IMR-90 (cell line): ENCODE measurements at regions not wholly inside any gene's neighbourhood (a gene's known extent, or its start where the extent isn't known, plus 50 kb on each side); places are given as distances from the start of the nearest gene placed in this dataset.

Experiments
- ATAC-seq: fragments of 200-7000 bp; cut with Tn5 transposase; 2 replicates; pipeline ENCODE4 v1.9.1; 2020; ENCODE audit warnings: low read depth, mild to moderate bottlenecking, moderate library complexity
- BruUV-seq: library from RNA; stranded (reverse); fragments of 400-500 nt; replicated peaks from 2 replicates; lab custom pipeline; 2021; lab: Mats Ljungman, UMichigan
- CTCF ChIA-PET: fragments of 300-600 bp; formaldehyde crosslinking; extraction: SDS; loops from one replicate; lab custom pipeline; 2021; ENCODE audit warnings: antibody characterized with exemption; lab: Yijun Ruan, JAX
- POLR2A ChIA-PET: fragments of 300-600 bp; sonication (Branson Sonifier 250); formaldehyde crosslinking; loops from one replicate; lab custom pipeline; 2022; ENCODE audit warnings: antibody characterized with exemption; ENCODE audit not compliant: unreplicated experiment; lab: Charles Lee
- DNase-seq: peaks from one replicate; pipeline ENCODE4 v3.0.0; 2013
- H2AFZ ChIP-seq: replicated peaks from 2 replicates; pipeline ENCODE3; 2013; ENCODE audit warnings: low read length, mild to moderate bottlenecking; ENCODE audit not compliant: poor library complexity
- H2AK5ac ChIP-seq: 2 replicates; pipeline ENCODE4 v1.6.1; 2013; ENCODE audit warnings: low read depth, low read length, inconsistent platforms
- H2AK9ac ChIP-seq: replicated peaks from 2 replicates; pipeline ENCODE3; 2013; ENCODE audit warnings: mild to moderate bottlenecking, low read depth, low read length, moderate library complexity; ENCODE audit not compliant: poor library complexity
- H2BK120ac ChIP-seq: 2 replicates; pipeline ENCODE4 v1.6.1; 2013; ENCODE audit warnings: low read depth, low read length, inconsistent platforms
- H2BK15ac ChIP-seq: 3 replicates; pipeline ENCODE4 v1.6.1; 2013; ENCODE audit warnings: low read depth, low read length, inconsistent platforms
- H2BK20ac ChIP-seq: 2 replicates; pipeline ENCODE4 v1.6.1; 2013; ENCODE audit warnings: low read depth, mild to moderate bottlenecking, inconsistent platforms, low read length, moderate library complexity
- H2BK5ac ChIP-seq: 2 replicates; pipeline ENCODE4 v1.6.1; 2013; ENCODE audit warnings: mild to moderate bottlenecking, low read depth, low read length, inconsistent platforms; ENCODE audit not compliant: poor library complexity, severe bottlenecking
- H3K14ac ChIP-seq: replicated peaks from 2 replicates; pipeline ENCODE4 v1.6.1; 2013; ENCODE audit warnings: low read depth, low read length, inconsistent platforms
- H3K18ac ChIP-seq: 2 replicates; pipeline ENCODE4 v1.6.1; 2013; ENCODE audit warnings: low read depth, low read length, control low read depth
- H3K23ac ChIP-seq: 2 replicates; pipeline ENCODE4 v1.6.1; 2013; ENCODE audit warnings: low read depth, low read length, inconsistent platforms
- H3K27ac ChIP-seq: 2 replicates; pipeline ENCODE4 v1.5.1; 2013; ENCODE audit warnings: mild to moderate bottlenecking, control low read depth, low read length; ENCODE audit not compliant: insufficient read depth
- H3K27me3 ChIP-seq: 2 replicates; pipeline ENCODE4 v1.6.1; 2013; ENCODE audit warnings: low read length; ENCODE audit not compliant: control insufficient read depth, insufficient read depth
- H3K36me3 ChIP-seq: 2 replicates; pipeline ENCODE4 v1.6.1; 2013; ENCODE audit warnings: low read length, mixed read lengths; ENCODE audit not compliant: control insufficient read depth, insufficient read depth
- H3K4ac ChIP-seq: 2 replicates; pipeline ENCODE4 v1.6.1; 2013; ENCODE audit warnings: low read depth, low read length, inconsistent platforms
- H3K4me1 ChIP-seq: 2 replicates; pipeline ENCODE4 v1.6.1; 2013; ENCODE audit warnings: low read length, mixed read lengths; ENCODE audit not compliant: control insufficient read depth, insufficient read depth
- H3K4me2 ChIP-seq: 2 replicates; pipeline ENCODE4 v1.6.1; 2013; ENCODE audit warnings: low read depth, mild to moderate bottlenecking, control low read depth, low read length, moderate library complexity
- H3K4me3 ChIP-seq: 2 replicates; pipeline ENCODE4 v1.5.1; 2013; ENCODE audit warnings: low read depth, mild to moderate bottlenecking, control low read depth, low read length, moderate library complexity; ENCODE audit not compliant: insufficient read depth
- H3K56ac ChIP-seq: 2 replicates; pipeline ENCODE4 v1.6.1; 2013; ENCODE audit warnings: low read length, inconsistent platforms; ENCODE audit not compliant: insufficient read depth; ENCODE audit errors: extremely low read depth
- H3K79me1 ChIP-seq, 2 experiments: 2 replicates each; pipeline ENCODE4 v1.6.1; 2013; ENCODE audit warnings: low read length in 2 of 2, inconsistent platforms in 1 of 2, low read depth in 1 of 2
- H3K9ac ChIP-seq: 2 replicates; pipeline ENCODE4 v1.6.1; 2013; ENCODE audit warnings: low read depth, low read length, control low read depth
- H3K9me1 ChIP-seq: 2 replicates; pipeline ENCODE4 v1.6.1; 2013; ENCODE audit warnings: low read length, inconsistent platforms; ENCODE audit not compliant: insufficient read depth
- H3K9me3 ChIP-seq: 2 replicates; pipeline ENCODE4 v1.6.1; 2013; ENCODE audit warnings: low read length; ENCODE audit not compliant: control insufficient read depth, insufficient read depth
- H4K20me1 ChIP-seq: 2 replicates; pipeline ENCODE4 v1.6.1; 2013; ENCODE audit warnings: low read length, inconsistent platforms; ENCODE audit not compliant: insufficient read depth
- H4K5ac ChIP-seq: 2 replicates; pipeline ENCODE4 v1.6.1; 2013; ENCODE audit warnings: mild to moderate bottlenecking, low read depth, low read length, control low read depth
- H4K8ac ChIP-seq, 2 experiments: 2 replicates each; pipeline ENCODE4 v1.6.1; 2013; ENCODE audit warnings: low read depth in 2 of 2, low read length in 2 of 2, control low read depth in 1 of 2, inconsistent platforms in 1 of 2
- H4K91ac ChIP-seq: 2 replicates; pipeline ENCODE4 v1.6.1; 2013; ENCODE audit warnings: low read depth, low read length, inconsistent platforms; ENCODE audit not compliant: insufficient read depth
- CHD1 ChIP-seq: IDR thresholded peaks from 2 replicates; pipeline ENCODE4 v1.6.1; 2012; ENCODE audit warnings: low read depth, low read length, improper control_type of control experiment
- FOS ChIP-seq: fragments of 150-350 bp; IDR thresholded peaks from 2 replicates; pipeline ENCODE4 v1.6.1; 2016; ENCODE audit warnings: low read depth, low read length
- MAFK ChIP-seq: IDR thresholded peaks from 2 replicates; pipeline ENCODE4 v1.6.1; 2012; ENCODE audit warnings: low read depth, low read length, improper control_type of control experiment
- MXI1 ChIP-seq: IDR thresholded peaks from 2 replicates; pipeline ENCODE4 v1.6.1; 2012; ENCODE audit warnings: low read depth, mild to moderate bottlenecking, low read length, moderate library complexity, borderline replicate concordance
- RCOR1 ChIP-seq: IDR thresholded peaks from 2 replicates; pipeline ENCODE4 v1.6.1; 2012; ENCODE audit warnings: mild to moderate bottlenecking, low read length, improper control_type of control experiment; ENCODE audit not compliant: insufficient replicate concordance
- WGBS, 2 experiments: methylation state at CpG; one replicate each; pipeline versions ENCODE4 v1.1.5 to v1.1.7; 2013; ENCODE audit warnings: missing lambda C conversion rate in 2 of 2; ENCODE audit not compliant: insufficient read length in 1 of 2; ENCODE audit errors: extremely low coverage in 2 of 2; 5-methylcytosine and 5-hydroxymethylcytosine counted together
- dilution Hi-C: fragments of 300-500 bp; cut with HindIII; formaldehyde crosslinking; loops from one replicate; pipeline ENCODE4 v1.14.3; 2018; ENCODE audit warnings: low sequenced_read_pairs; ENCODE audit not compliant: unreplicated experiment
- in situ Hi-C: fragments of 300-500 bp; cut with MboI; formaldehyde crosslinking; loops from 3 replicates; pipeline ENCODE4 v1.14.3; 2019; ENCODE audit warnings: low sequenced_read_pairs, inconsistent platforms, mixed read lengths
- intact Hi-C: fragments of 100-400 bp; cut with micrococcal nuclease; formaldehyde crosslinking; loops from 2 replicates; pipeline ENCODE4 v1.10.0; 2022

DNA sequence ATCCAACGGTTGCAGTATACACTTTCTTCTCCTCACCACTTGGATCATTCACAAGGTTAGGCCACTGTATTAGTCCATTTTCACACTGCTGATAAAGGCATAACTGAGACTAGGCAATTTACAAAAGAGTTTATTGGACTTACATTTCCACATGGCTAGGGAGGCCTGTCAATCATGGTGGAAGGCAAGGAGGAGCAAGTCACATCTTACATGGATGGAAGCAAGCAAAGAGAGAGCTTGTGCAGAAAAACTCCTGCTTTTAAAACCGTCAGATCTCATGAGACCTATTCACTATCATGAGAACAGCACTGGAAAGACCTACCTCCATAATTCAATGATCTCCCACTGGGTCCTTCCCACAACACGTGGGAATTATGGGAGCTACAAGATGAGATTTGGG, 81.8 kb upstream of the DAP start:
- Histone ChIP-seq H3K56ac (no peak overlapping the region), H4K8ac (no peak overlapping the region), H3K4me1 (peaks cover 7% of the 10 kb centered on the region), H3K4me2 (no peak overlapping the region), H3K27me3 (no peaks in the 10 kb centered on the region), H4K91ac (no peak overlapping the region), H3K4me3 (no peak overlapping the region), H2AK9ac (no peak overlapping the region), H3K4ac (no peak overlapping the region), H3K79me1 (no peaks in the 10 kb centered on the region), H2BK120ac (no peak overlapping the region), H2BK20ac (no peak overlapping the region), H4K5ac (no peak overlapping the region), H2BK5ac (no peak overlapping the region), H3K14ac (no peak overlapping the region), H3K9ac (no peak overlapping the region), H2AFZ (no peak overlapping the region), H2BK15ac (no peak overlapping the region), H3K9me1 (peaks cover 8% of the 10 kb centered on the region), H3K18ac (no peak overlapping the region), H3K36me3 (no peaks in the 10 kb centered on the region), H3K27ac (no peak overlapping the region), H3K23ac (no peak overlapping the region), H4K20me1 (no peaks in the 10 kb centered on the region), H2AK5ac (no peak overlapping the region), H3K9me3 (no peaks in the 10 kb centered on the region)
- ChIA-PET POLR2A (no interaction called here), CTCF (no interaction called here)
- DNase-seq, result no peak
- intact Hi-C loops (no loop called here), dilution Hi-C loops (no loop called here), in situ Hi-C loops (no loop called here)
- TF ChIP-seq MXI1 (no peak), FOS (no peak), CHD1 (no peak), RCOR1 (no peak), MAFK (no peak)
- no peak for ATAC-seq
- no TSS peak for BruUV-seq
- WGBS, 2 experiments, result no CpG with 5 or more reads among the region's 3 CpGs
